HG03175 (cell line): ENCODE measurements at regions not wholly inside any gene's neighbourhood (a gene's known extent, or its start where the extent isn't known, plus 50 kb on each side); places are given as distances from the start of the nearest gene placed in this dataset.

Source experiments
- ATAC-seq: cut with Tn5 transposase; IDR thresholded peaks from one replicate; pipeline ENCODE4 v1.9.1; 2021; ENCODE audit warnings: mild to moderate bottlenecking, moderate library complexity; ENCODE audit not compliant: unreplicated experiment

- no peak for ATAC-seq
Observed at GRCh38 chr2:18841248-18842150, 252.1 kb upstream of the NT5C1B start.

GRCh38 chr2:18837240-18837639, 247.9 kb upstream of the NT5C1B start:
- ATAC-seq = no peak

GRCh38 chr2:18836436-18836835, 247.1 kb upstream of the NT5C1B start:
- no peak for ATAC-seq

GRCh38 chr2:18835787-18836186, 246.4 kb upstream of the NT5C1B start:
- ATAC-seq = no peak

- no peak for ATAC-seq
Observed at GRCh38 chr2:18834341-18834740, 245.0 kb upstream of the NT5C1B start.

- no peak for ATAC-seq
Observed at GRCh38 chr2:18833941-18834340, 244.6 kb upstream of the NT5C1B start.

GRCh38 chr2:18831916-18832510, 242.6 kb upstream of the NT5C1B start:
- no peak for ATAC-seq

GRCh38 chr2:18830962-18831361, 241.6 kb upstream of the NT5C1B start:
- ATAC-seq = no peak

- ATAC-seq = no peak
Observed at GRCh38 chr2:18829976-18830375, 240.6 kb upstream of the NT5C1B start.

- ATAC-seq = no peak
Observed at GRCh38 chr2:18829251-18829902, 240.0 kb upstream of the NT5C1B start.

GRCh38 chr2:18828296-18828695, 238.9 kb upstream of the NT5C1B start:
- no peak for ATAC-seq

- no peak for ATAC-seq
Observed at GRCh38 chr2:18825838-18826237, 236.5 kb upstream of the NT5C1B start.

- ATAC-seq = no peak
Observed at GRCh38 chr2:18824915-18825314, 235.5 kb upstream of the NT5C1B start.

GRCh38 chr2:18824325-18824790, 235.0 kb upstream of the NT5C1B start:
- no peak for ATAC-seq

GRCh38 chr2:18821431-18821830, 232.1 kb upstream of the NT5C1B start:
- ATAC-seq = no peak

- ATAC-seq = no peak
Observed at GRCh38 chr2:18820966-18821365, 231.6 kb upstream of the NT5C1B start.

GRCh38 chr2:18819566-18819965, 230.2 kb upstream of the NT5C1B start:
- no peak for ATAC-seq

GRCh38 chr2:18814387-18814786, 225.0 kb upstream of the NT5C1B start:
- no peak for ATAC-seq

GRCh38 chr2:18804536-18804935, 215.2 kb upstream of the NT5C1B start:
- ATAC-seq = no peak

- ATAC-seq = no peak
Observed at GRCh38 chr2:18803141-18803939, 214.0 kb upstream of the NT5C1B start.
